Transverse colon (tissue), 4 donors: ENCODE measurements at regions not wholly inside any gene's neighbourhood (a gene's known extent, or its start where the extent isn't known, plus 50 kb on each side); places are given as distances from the start of the nearest gene placed in this dataset.

Source experiments
- DNase-seq: peaks from one replicate; pipeline ENCODE4 v3.0.0-alpha.2; 2019
- H3K27ac ChIP-seq, 4 donors: fragments of 200-600 bp; sonication (generic); 2 replicates each; pipeline ENCODE4 v1.5.1; 2016 to 2018; ENCODE audit warnings: inconsistent platforms in 4 of 4
- H3K27me3 ChIP-seq: fragments of 200-600 bp; sonication (generic); 2 replicates; pipeline ENCODE4 v1.5.1; 2017; ENCODE audit warnings: inconsistent platforms
- H3K36me3 ChIP-seq, 4 donors: fragments of 200-600 bp; sonication (generic); 2 replicates each; pipeline ENCODE4 v1.5.1; 2017 to 2019; ENCODE audit warnings: inconsistent platforms in 4 of 4
- H3K4me1 ChIP-seq, 4 donors: fragments of 200-600 bp; sonication (generic); 2 replicates each; pipeline ENCODE4 v1.5.1; 2017 to 2020; ENCODE audit warnings: inconsistent platforms in 4 of 4
- H3K4me3 ChIP-seq, 4 donors: fragments of 200-600 bp; sonication (generic); 1 replicate in 1 of 4; 2 replicates in 3 of 4; pipeline versions ENCODE4 v1.5.1 to v1.6.1; 2017 to 2019; ENCODE audit warnings: inconsistent platforms in 4 of 4
- H3K9me3 ChIP-seq, 2 donors: fragments of 200-600 bp; sonication (generic); 2 replicates each; pipeline ENCODE4 v1.5.1; 2017 to 2019; ENCODE audit warnings: inconsistent platforms in 2 of 2
- EP300 ChIP-seq: sonication (generic); formaldehyde crosslinking; IDR thresholded peaks from one replicate; pipeline ENCODE4 v1.6.1; 2017; ENCODE audit warnings: antibody characterized with exemption, low read depth
- POLR2A ChIP-seq: fragments of 450-650 bp; IDR thresholded peaks from one replicate; pipeline ENCODE4 v1.6.1; 2016; ENCODE audit warnings: antibody characterized with exemption, mild to moderate bottlenecking, moderate library complexity
- POLR2AphosphoS5 ChIP-seq, 3 donors: sonication (generic); formaldehyde crosslinking; IDR thresholded peaks; one replicate each; pipeline ENCODE4 v1.6.1; 2016; ENCODE audit warnings: antibody characterized with exemption in 3 of 3
- WGBS, 2 donors: methylation state at CpG; one replicate each; pipeline ENCODE4 v1.1.5; 2018; ENCODE audit warnings: low coverage in 1 of 2; 5-methylcytosine and 5-hydroxymethylcytosine counted together
- in situ Hi-C, 4 donors: fragments of 200-750 bp; cut with MboI; loops; one replicate each; pipeline versions ENCODE4 v1.15.0 to v1.15.1; 2017; ENCODE audit warnings: low sequenced_read_pairs in 3 of 4, low pct_ligation_motif_present in 1 of 4, low pct_unique_long_range_greater_than_20kb in 1 of 4
- intact Hi-C: fragments of 100-400 bp; cut with DNase I; formaldehyde crosslinking; loops from one replicate; pipeline ENCODE4 v1.15.1; 2023; ENCODE audit warnings: low total_unique reads
- TF ChIP-seq, protein P1 (sequence below), 5 experiments: fragments of 200-600 bp in 3 of 5; fragments of 450-650 bp in 2 of 5; sonication (generic) in 3 of 5; IDR thresholded peaks; 1 replicate in 2 of 5; 2 replicates in 3 of 5; pipeline ENCODE4 v1.5.1; 2016 to 2017; ENCODE audit warnings: antibody characterized with exemption in 5 of 5, inconsistent platforms in 3 of 5, mild to moderate bottlenecking in 2 of 5, moderate library complexity in 1 of 5

DNA sequence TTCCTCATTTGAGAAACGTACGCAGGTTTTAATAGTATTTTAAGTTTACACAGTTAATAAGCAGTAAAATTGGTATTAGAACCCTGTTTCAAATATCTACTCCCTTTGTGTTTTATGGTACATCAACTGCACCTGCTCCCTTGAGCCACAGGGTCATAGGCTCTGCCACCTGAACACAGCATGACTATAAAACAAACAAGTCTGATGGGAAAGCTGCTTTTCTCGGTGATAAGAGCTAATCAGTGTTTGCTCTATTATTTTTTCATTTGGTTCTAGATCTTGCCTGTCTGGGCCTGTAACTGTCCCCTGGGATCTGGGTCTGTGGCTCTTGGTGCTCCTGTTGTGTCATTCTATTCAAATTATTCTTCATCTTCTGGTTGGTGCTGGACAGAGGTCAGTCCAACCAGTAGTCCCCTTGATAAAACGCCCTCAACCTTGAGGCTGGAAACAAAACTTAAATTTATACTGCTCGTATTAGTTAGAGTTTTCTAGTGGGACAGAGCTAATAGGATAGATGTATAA, 314.8 kb upstream of the LRP1B start:
- no peak for DNase-seq
- 61 to 78% methylated on average over 5 of the region's 5 CpGs for WGBS, 2 donors
- intact Hi-C loops: no loop called here
- Histone ChIP-seq H3K36me3 (no peaks in the 10 kb centered on the region), H3K4me3 (no peak overlapping the region), H3K27me3 (no peaks in the 10 kb centered on the region), H3K4me1 (no peaks in the 10 kb centered on the region), H3K27ac (no peak overlapping the region), H3K9me3 (no peaks in the 10 kb centered on the region)
- TF ChIP-seq POLR2A: no peak
- TF ChIP-seq, protein P1, sequence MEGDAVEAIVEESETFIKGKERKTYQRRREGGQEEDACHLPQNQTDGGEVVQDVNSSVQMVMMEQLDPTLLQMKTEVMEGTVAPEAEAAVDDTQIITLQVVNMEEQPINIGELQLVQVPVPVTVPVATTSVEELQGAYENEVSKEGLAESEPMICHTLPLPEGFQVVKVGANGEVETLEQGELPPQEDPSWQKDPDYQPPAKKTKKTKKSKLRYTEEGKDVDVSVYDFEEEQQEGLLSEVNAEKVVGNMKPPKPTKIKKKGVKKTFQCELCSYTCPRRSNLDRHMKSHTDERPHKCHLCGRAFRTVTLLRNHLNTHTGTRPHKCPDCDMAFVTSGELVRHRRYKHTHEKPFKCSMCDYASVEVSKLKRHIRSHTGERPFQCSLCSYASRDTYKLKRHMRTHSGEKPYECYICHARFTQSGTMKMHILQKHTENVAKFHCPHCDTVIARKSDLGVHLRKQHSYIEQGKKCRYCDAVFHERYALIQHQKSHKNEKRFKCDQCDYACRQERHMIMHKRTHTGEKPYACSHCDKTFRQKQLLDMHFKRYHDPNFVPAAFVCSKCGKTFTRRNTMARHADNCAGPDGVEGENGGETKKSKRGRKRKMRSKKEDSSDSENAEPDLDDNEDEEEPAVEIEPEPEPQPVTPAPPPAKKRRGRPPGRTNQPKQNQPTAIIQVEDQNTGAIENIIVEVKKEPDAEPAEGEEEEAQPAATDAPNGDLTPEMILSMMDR (IDR thresholded peaks at IDR 0.05): no peak
- TF ChIP-seq POLR2AphosphoS5 (IDR thresholded peaks at IDR 0.05): no peak
- no peak for TF ChIP-seq EP300
- in situ Hi-C loops: no loop called here

DNA sequence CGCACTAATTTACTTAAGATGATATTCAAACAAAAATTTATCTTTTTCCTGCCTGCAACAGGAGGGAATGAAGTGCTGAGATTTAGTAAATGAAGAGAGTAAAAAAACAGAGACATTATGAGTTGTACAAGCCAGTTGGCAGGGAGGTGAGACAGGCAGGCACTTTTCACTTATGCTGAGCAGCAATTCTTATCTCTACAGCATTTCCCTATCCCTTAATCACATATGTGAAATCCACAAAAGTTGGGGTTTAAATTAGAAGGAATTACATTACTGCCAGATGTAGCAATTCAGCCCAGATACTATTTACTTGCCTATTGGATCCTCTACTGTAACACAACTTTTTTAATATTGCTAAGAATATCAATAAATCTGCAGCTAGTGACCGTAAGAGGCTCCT, 314.2 kb upstream of the LRP1B start:
- H3K4me1 ChIP-seq: no peaks in the 10 kb centered on the region
- TF ChIP-seq, protein P1 (IDR thresholded peaks at IDR 0.05): no peak
- TF ChIP-seq EP300: no peak
- intact Hi-C loops: no loop called here
- H3K36me3 ChIP-seq: no peaks in the 10 kb centered on the region
- no peak for DNase-seq
- WGBS, 2 donors: 93% methylated on average over 2 of the region's 2 CpGs
- H3K27ac ChIP-seq: no peak overlapping the region
- H3K27me3 ChIP-seq: no peaks in the 10 kb centered on the region
- H3K9me3 ChIP-seq: no peaks in the 10 kb centered on the region
- no peak overlapping the region for H3K4me3 ChIP-seq
- in situ Hi-C loops: no loop called here

- intact Hi-C loops (no loop called here), in situ Hi-C loops (no loop called here)
- H3K4me1 ChIP-seq: no peaks in the 10 kb centered on the region
- no peaks in the 10 kb centered on the region for H3K9me3 ChIP-seq
- TF ChIP-seq POLR2A (no peak), POLR2AphosphoS5 (IDR thresholded peaks at IDR 0.05) (no peak)
- no peak overlapping the region for H3K27ac ChIP-seq
- DNase-seq: no peak
- H3K36me3 ChIP-seq: no peaks in the 10 kb centered on the region
- no peak overlapping the region for H3K4me3 ChIP-seq
- H3K27me3 ChIP-seq: no peaks in the 10 kb centered on the region
- WGBS, 2 donors: 72 to 84% methylated on average over 2 to 3 of the region's 3 CpGs
Observed at GRCh38 chr2:142435847-142436246, 305.0 kb upstream of the LRP1B start.

DNA sequence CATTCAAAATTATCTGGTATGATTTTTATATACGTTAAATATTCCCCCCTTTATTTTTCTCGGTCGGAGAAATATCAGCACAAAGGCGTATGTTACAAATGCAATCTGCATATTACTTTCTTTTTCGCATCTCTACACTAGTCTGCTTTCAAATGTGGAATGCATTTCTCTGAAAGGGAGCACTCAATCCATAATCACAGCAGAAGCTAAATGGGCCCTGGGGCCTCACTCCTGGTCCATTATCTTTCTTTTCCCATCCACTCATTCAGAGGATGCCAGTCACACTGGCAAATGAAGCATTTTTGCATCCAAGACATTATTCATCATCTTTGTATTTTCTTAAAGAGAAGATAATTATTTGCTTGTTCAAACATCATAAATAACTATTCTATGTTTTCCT, 295.2 kb upstream of the LRP1B start:
- WGBS, 2 donors: 89 to 94% methylated on average over 5 of the region's 5 CpGs
- no peaks in the 10 kb centered on the region for H3K9me3 ChIP-seq
- TF ChIP-seq, protein P1 (IDR thresholded peaks at IDR 0.05): no peak
- TF ChIP-seq EP300: no peak
- TF ChIP-seq POLR2AphosphoS5 (IDR thresholded peaks at IDR 0.05): no peak
- TF ChIP-seq POLR2A: no peak
- H3K4me3 ChIP-seq: no peak overlapping the region
- H3K27ac ChIP-seq: no peak overlapping the region
- peaks cover 0 to 14% (median 4%) of the 10 kb centered on the region in 4 donors for H3K4me1 ChIP-seq
- H3K27me3 ChIP-seq: no peaks in the 10 kb centered on the region
- intact Hi-C loops (no loop called here), in situ Hi-C loops (no loop called here)
- no peak for DNase-seq
- no peaks in the 10 kb centered on the region for H3K36me3 ChIP-seq

DNA sequence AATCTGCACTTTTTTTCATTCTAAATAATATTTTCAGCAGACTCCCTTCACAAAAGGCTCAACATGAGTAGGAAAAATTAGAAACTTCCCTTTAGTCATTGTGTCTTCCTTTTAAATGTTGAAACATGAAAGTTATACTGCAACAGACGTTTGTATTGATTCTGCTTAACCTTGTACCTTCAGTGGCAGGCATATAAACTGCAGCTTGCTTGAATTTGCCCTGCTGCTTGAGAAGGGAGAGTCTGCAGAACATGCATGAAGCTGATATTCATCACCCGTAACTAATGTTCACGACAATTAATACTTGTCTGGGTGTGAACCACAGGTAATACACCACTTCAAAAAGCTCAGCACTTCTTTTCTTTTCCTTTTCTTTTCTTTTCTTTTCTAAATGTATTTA, 294.7 kb upstream of the LRP1B start:
- 63 to 70% methylated on average over 3 of the region's 3 CpGs for WGBS, 2 donors
- in situ Hi-C loops: no loop called here
- H3K27ac ChIP-seq: no peak overlapping the region
- no peaks in the 10 kb centered on the region for H3K9me3 ChIP-seq
- no peak overlapping the region for H3K4me3 ChIP-seq
- intact Hi-C loops: no loop called here
- DNase-seq: no peak
- H3K4me1 ChIP-seq: peaks cover 0 to 19% (median 4%) of the 10 kb centered on the region in 4 donors
- H3K36me3 ChIP-seq: no peaks in the 10 kb centered on the region
- no peaks in the 10 kb centered on the region for H3K27me3 ChIP-seq
- TF ChIP-seq, protein P1 (IDR thresholded peaks at IDR 0.05): no peak
- TF ChIP-seq POLR2A (no peak), EP300 (no peak), POLR2AphosphoS5 (IDR thresholded peaks at IDR 0.05) (no peak)
